ENCODE measurements at regions not wholly inside any gene's neighbourhood (a gene's known extent, or its start where the extent isn't known, plus 50 kb on each side); places are given as distances from the start of the nearest gene placed in this dataset.

GRCh38 chr15:31151301-31152233 is 50.0 kb upstream of the TRPM1 start:
- no peak for DNase-seq (ENCODE audit: low spot score)

- DNase-seq (ENCODE audit: low spot score): no peak
These were observed 52.0 kb upstream of the TRPM1 start for GRCh38 chr15:31153531-31153930.

- no peak for DNase-seq (ENCODE audit: low spot score)
These were observed 53.6 kb upstream of the TRPM1 start for GRCh38 chr15:31155151-31155550.

- DNase-seq (ENCODE audit: low spot score): no peak
These were observed 54.7 kb upstream of the TRPM1 start for GRCh38 chr15:31156226-31156625.

GRCh38 chr15:31156808-31157207 is 55.3 kb upstream of the TRPM1 start:
- no peak for DNase-seq (ENCODE audit: low spot score)

GRCh38 chr15:31157644-31158069 is 56.1 kb upstream of the TRPM1 start:
- DNase-seq (ENCODE audit: low spot score): no peak

GRCh38 chr15:31158858-31159569 is 57.5 kb upstream of the TRPM1 start:
- DNase-seq (ENCODE audit: low spot score): no peak

GRCh38 chr15:31159837-31160236 is 58.3 kb upstream of the TRPM1 start:
- DNase-seq (ENCODE audit: low spot score): no peak

- DNase-seq (ENCODE audit: low spot score): no peak
These were observed 58.8 kb upstream of the TRPM1 start for GRCh38 chr15:31160297-31160696.

GRCh38 chr15:31160740-31161495 is 59.4 kb upstream of the TRPM1 start:
- no peak for DNase-seq (ENCODE audit: low spot score)

- no peak for DNase-seq (ENCODE audit: low spot score)
These were observed 60.4 kb upstream of the TRPM1 start for GRCh38 chr15:31161951-31162350.

- DNase-seq (ENCODE audit: low spot score): no peak
These were observed 61.4 kb upstream of the TRPM1 start for GRCh38 chr15:31162721-31163510.

GRCh38 chr15:31163769-31164572 is 62.4 kb upstream of the TRPM1 start:
- no peak for DNase-seq (ENCODE audit: low spot score)

GRCh38 chr15:31164573-31164912 is 63.0 kb upstream of the TRPM1 start:
- DNase-seq (ENCODE audit: low spot score): no peak

GRCh38 chr15:31169558-31169957 is 68.0 kb upstream of the TRPM1 start:
- no peak for DNase-seq (ENCODE audit: low spot score)

GRCh38 chr15:31171731-31172130 is 70.2 kb upstream of the TRPM1 start:
- DNase-seq (ENCODE audit: low spot score): no peak

- DNase-seq (ENCODE audit: low spot score): no peak
These were observed 71.1 kb upstream of the TRPM1 start for GRCh38 chr15:31172606-31173005.

GRCh38 chr15:31173790-31174450 is 72.4 kb upstream of the TRPM1 start:
- no peak for DNase-seq (ENCODE audit: low spot score)

GRCh38 chr15:31175484-31175883 is 74.0 kb upstream of the TRPM1 start:
- no peak for DNase-seq (ENCODE audit: low spot score)

GRCh38 chr15:31177951-31178350 is 76.4 kb upstream of the TRPM1 start:
- no peak for DNase-seq (ENCODE audit: low spot score)
